GM18873 (cell line): ENCODE measurements at regions not wholly inside any gene's neighbourhood (a gene's known extent, or its start where the extent isn't known, plus 50 kb on each side); places are given as distances from the start of the nearest gene placed in this dataset.

Experiments
- ATAC-seq: cut with Tn5 transposase; IDR thresholded peaks from one replicate; pipeline ENCODE4 v1.9.1; 2021; ENCODE audit warnings: mild to moderate bottlenecking, moderate library complexity, moderate number of reproducible peaks; ENCODE audit not compliant: unreplicated experiment, low FRiP score

- no peak for ATAC-seq
These were observed 97.0 kb upstream of the NR4A3 start for GRCh38 chr9:99724640-99725039.

DNA sequence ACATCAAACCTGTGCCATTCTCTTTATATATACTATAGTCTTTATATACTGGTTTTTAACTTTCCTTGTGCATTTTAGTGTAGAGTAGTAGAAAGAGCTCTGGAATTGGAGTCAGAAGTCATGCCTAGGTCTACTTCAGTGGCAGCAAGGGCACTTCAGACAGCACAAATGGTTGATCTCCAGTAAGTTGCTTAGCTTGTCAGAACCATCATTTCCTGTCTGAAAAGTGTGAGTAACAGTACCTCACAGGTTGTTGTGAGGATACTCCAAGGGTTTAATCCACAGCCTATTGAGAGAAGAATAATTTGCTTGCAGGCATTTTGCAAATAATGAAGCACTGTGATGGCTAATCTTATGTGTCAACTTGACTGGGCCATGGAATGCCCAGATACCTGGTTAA, 95.8 kb upstream of the NR4A3 start:
- no peak for ATAC-seq

- no peak for ATAC-seq
These were observed 94.9 kb upstream of the NR4A3 start for GRCh38 chr9:99726758-99727157.

- ATAC-seq: no peak
These were observed 91.6 kb upstream of the NR4A3 start for GRCh38 chr9:99730062-99730461.

GRCh38 chr9:99731950-99732349, 89.7 kb upstream of the NR4A3 start:
- ATAC-seq: no peak

GRCh38 chr9:99732715-99733114, 89.0 kb upstream of the NR4A3 start:
- no peak for ATAC-seq

GRCh38 chr9:99735041-99735440, 86.6 kb upstream of the NR4A3 start:
- no peak for ATAC-seq

GRCh38 chr9:99736291-99736690, 85.4 kb upstream of the NR4A3 start:
- ATAC-seq: no peak

GRCh38 chr9:99737649-99738048, 84.0 kb upstream of the NR4A3 start:
- no peak for ATAC-seq

DNA sequence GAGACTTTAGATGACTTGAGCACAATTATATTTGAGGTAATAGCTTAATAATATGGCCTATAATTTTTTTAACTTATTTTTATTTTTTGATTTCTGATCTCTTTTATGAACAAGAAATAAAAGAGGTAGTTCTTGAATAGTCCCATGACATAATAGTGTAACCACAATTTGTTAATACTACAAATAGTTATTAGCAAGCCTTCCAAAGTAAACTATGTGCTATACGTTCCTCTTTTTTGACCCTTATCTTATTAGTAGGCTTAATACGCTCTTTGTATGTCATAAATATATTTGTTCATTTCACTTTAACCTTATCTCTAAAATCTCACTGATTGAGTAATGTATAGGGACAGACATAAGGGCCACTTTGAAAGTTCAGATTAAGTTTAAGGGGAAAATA, 78.7 kb upstream of the NR4A3 start:
- no peak for ATAC-seq

- ATAC-seq: no peak
These were observed 78.2 kb upstream of the NR4A3 start for GRCh38 chr9:99743455-99743854.

GRCh38 chr9:99744132-99744531, 77.6 kb upstream of the NR4A3 start:
- no peak for ATAC-seq

GRCh38 chr9:99745085-99745484, 76.6 kb upstream of the NR4A3 start:
- no peak for ATAC-seq

GRCh38 chr9:99746406-99746805, 75.3 kb upstream of the NR4A3 start:
- no peak for ATAC-seq

GRCh38 chr9:99748266-99748665, 73.4 kb upstream of the NR4A3 start:
- ATAC-seq: no peak

- ATAC-seq: no peak
These were observed 73.0 kb upstream of the NR4A3 start for GRCh38 chr9:99748676-99749075.

- no peak for ATAC-seq
These were observed 72.0 kb upstream of the NR4A3 start for GRCh38 chr9:99749641-99750040.

DNA sequence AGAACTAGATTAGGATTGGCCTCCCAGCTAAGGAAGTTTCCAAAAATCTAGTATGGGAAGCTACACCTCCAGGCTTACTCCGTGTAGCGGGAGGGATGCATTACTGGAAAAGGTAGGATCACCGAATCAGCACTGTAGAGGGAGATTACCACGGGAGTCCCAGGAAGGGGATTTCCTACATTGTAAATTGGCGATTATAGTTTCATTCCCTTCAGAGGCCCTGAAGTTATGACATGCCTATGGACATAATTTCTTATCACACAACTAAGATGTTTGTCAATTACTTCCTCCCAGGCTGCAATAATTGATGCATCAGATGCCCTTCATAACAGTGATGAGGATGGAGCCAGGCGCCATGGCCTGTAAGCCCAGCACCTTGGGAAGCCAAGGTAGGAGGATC, 71.2 kb upstream of the NR4A3 start:
- ATAC-seq: no peak

- ATAC-seq: no peak
These were observed 69.1 kb upstream of the NR4A3 start for GRCh38 chr9:99752417-99753109.

- ATAC-seq: no peak
These were observed 68.2 kb upstream of the NR4A3 start for GRCh38 chr9:99753436-99753835.

GRCh38 chr9:99760421-99760820, 61.3 kb upstream of the NR4A3 start:
- no peak for ATAC-seq

- peak; percentile 97 for ATAC-seq
These were observed 59.2 kb upstream of the NR4A3 start for GRCh38 chr9:99762470-99762869.
